HG02885 (cell line): ENCODE measurements at regions not wholly inside any gene's neighbourhood (a gene's known extent, or its start where the extent isn't known, plus 50 kb on each side); places are given as distances from the start of the nearest gene placed in this dataset.
"Not testable (repeated sequence)": the region's sequence is repeated elsewhere in the genome, so short reads cannot be mapped to it uniquely, and the experiment has no call there.

Experiments used
- ATAC-seq: cut with Tn5 transposase; IDR thresholded peaks from one replicate; pipeline ENCODE4 v1.9.1; 2021; ENCODE audit warnings: mild to moderate bottlenecking; ENCODE audit not compliant: unreplicated experiment, poor library complexity

DNA sequence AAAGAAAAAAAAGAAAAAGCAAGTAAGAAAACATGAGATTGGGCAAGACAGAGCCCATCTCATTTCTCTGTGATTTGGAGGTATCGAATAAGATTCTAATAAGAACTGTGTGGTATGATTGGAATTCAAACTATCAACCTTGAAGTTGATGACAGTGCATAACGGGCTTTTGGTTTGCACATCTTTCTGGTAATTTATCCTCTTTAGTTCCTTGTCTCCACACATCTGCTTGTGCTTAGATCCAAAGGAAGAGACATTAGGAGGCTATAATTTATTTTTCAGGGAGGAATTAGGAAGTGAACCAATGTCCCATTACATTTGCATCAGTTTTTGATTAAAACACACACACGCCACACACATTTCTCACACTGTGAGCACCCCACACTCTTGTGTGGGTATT is 149.9 kb downstream of the ARSF start:
- no peak for ATAC-seq

GRCh38 chrX:3184176-3184930 is 143.1 kb downstream of the ARSF start:
- ATAC-seq = no peak

- no peak for ATAC-seq
These were observed 140.6 kb downstream of the ARSF start for GRCh38 chrX:3181846-3182245.

DNA sequence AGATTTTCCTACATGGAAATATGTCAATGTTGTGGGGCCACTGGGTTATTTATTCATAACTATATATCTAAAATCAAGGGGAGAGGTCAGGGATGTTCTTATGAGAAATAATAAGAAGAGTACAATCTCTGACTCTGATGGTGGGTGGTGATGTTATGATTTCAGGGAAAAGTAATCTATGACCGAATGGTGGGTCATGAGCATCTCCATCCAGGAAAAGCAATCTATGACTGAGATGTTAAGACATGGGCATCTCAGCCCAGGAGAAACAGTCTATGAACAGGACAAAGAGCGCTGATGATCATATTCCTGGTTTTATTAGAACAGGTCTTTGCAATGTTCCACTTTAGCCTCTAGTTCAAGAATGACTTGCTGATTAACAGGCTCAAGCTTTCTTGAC is 137.1 kb downstream of the ARSF start:
- ATAC-seq = no peak

DNA sequence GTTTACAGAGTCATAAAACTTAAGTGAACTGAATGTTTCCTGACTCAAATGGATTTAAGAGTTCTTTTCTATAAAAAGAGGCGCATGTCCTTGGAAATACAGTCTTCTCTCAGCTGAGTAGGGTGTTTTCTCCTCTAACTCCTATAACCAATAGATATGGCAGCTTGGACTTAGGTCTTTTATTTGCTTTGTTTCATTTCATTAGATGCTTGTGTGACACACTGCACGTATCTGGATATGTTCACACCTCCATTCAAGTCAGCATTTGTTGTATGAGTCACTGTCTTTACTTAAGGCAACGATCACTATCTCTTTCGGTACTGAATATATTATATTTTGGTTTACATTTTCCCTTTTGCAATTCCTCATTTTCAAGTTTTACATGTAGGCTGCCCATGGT is 136.6 kb downstream of the ARSF start:
- no peak for ATAC-seq

DNA sequence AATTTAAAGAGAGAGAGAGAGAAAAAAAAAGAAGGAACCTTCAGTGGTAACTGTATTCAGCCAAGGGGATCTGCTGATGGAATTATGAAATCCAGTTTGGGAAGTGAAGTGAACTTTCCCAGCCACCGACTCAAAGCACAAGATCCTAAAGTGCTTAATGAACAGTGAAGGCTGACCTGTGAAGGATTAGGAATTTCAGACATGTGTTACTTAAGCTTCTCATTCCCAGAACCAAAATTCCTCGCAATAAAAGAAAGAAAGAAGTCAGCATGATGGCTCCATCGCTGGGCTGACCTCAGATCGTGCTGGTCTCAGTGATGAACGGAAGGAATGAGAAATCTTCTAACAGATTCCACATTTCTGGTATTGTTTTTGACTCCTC is 135.2 kb downstream of the ARSF start:
- no peak for ATAC-seq

DNA sequence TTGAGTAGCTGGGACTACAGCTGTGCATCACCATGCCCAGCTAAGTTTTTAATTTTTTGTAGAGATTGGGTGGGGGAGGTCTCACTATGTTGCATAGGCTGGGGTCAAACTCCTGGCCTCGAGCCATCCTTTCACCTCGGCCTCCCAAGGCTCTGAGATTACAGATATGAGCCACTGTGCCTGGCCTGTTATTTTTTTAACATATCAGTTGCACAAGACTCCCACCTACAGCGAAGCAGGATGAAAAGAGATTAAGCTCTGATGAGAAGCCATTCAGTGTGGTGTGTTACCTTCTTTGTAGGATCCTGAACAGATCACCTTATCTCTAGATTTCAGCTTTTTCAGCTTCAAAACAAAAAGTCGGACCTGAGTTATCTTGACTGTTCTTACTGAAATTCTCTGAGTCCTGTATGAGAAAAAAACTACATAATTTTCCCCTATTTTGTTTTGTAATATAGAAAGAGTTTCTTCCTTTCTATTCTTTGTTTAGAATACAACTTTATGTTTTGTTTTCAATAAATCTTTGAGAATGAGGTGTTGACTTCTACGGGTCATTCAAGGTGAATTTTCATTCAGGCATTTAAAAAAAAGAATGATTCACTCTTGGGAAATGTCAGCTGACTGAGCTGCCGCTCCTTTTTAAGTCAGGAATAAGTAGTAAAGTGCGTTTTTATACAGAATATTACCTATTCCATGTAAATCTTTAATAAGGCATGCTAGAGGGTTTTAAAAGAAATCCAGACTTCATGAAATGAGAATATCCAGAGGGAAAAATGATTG is 134.6 kb downstream of the ARSF start:
- no peak for ATAC-seq

- ATAC-seq = not testable (repeated sequence)
These were observed 130.9 kb downstream of the ARSF start for GRCh38 chrX:3172156-3172555.

DNA sequence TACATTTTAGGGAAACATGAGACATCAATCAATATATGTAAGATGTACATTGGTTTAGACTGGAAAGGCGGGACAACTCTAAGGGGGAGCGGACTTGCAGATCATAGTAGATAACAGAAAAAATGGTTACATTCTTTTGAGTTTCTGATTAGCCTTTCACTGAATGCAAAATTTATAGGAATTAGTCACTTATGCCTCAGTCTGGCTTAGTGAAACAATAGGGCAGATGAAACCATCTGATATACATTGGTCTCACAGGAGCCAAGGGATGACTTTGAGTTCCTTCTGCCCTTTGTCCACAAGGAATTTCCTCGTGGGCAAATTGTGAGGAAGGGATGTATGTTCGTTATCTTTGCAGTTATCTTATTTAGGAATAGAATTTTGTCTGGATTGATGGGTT is 128.2 kb downstream of the ARSF start:
- ATAC-seq = no peak

DNA sequence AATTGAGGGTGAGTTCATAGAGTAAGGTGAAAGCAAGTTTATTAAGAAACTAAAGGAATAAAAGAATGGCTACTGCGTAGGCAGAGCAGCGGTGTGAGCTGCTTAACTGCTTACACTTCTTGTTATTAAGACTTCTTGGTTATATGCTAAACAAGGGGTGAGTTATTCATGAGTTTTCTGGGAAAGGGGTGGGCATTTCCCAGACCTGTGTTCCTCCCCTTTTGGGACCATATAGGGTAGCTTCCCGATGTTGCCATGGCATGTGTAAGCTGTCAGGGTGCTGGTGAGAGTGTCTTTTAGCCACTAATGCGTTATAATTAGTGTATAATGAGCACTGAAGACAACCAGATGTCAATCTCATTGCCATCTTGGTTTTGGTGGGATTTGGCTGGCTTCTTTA is 126.5 kb downstream of the ARSF start:
- no peak for ATAC-seq

- no peak for ATAC-seq
These were observed 125.6 kb downstream of the ARSF start for GRCh38 chrX:3166670-3167455.

- ATAC-seq = no peak
These were observed 124.5 kb downstream of the ARSF start for GRCh38 chrX:3165808-3166207.
